ENCODE measurements at regions not wholly inside any gene's neighbourhood (a gene's known extent, or its start where the extent isn't known, plus 50 kb on each side); places are given as distances from the start of the nearest gene placed in this dataset.
"Not testable (repeated sequence)": the region's sequence is repeated elsewhere in the genome, so short reads cannot be mapped to it uniquely, and the experiment has no call there.

DNA sequence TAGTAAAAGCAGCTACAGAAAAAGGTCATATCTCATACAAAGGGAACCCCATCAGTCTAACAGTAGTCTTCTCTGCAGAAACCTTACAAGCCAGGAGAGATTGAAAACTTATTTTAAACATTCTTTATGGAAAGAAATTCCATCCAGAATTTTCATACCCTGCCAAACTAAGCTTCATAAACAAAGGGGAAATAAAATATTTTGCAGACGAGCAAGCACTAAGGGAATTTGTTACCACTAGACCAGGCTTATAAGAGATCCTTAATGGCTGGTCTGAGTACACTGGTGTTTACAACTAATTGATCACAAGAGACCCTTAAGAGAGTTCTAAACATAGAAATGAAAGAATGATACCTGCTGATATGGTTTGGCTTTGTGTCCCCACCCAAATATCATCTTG is 128.6 kb upstream of the TNFSF11 start:
- BruUV-seq (replicated peaks), result no TSS peak
- ATAC-seq (no peak), DNase-seq (ENCODE audit: low read depth, low spot score) (no peak)
- CTCF ChIA-PET, result no interaction called here
- Histone ChIP-seq H3K4me2 (ENCODE audit: low read length) (no peak overlapping the region), H3K9me2 (ENCODE audit: insufficient read depth) (no peaks in the 10 kb centered on the region), H3K9ac (ENCODE audit: low read length) (no peak overlapping the region), H3K4me1 (ENCODE audit: control insufficient read depth in 1 of 2, insufficient read depth in 2 of 2, low read length in 2 of 2) (no peaks in the 10 kb centered on the region), H4K20me1 (ENCODE audit: insufficient read depth) (no peaks in the 10 kb centered on the region), H3K79me2 (ENCODE audit: insufficient read depth, low read length) (no peaks in the 10 kb centered on the region), H3K27ac (ENCODE audit: low read depth, low read length) (no peak overlapping the region), H2AFZ (ENCODE audit: low read depth, low read length, poor library complexity, severe bottlenecking) (no peak overlapping the region), H3K9me3 (ENCODE audit: control insufficient read depth in 1 of 2, insufficient read depth in 1 of 2, low read depth in 1 of 2, low read length in 2 of 2) (peaks cover 0 to 11% of the 10 kb centered on the region in 2 experiments; a peak in 1 of 4 replicates), H3K4me3 (replicated peaks in 1 of 2; ENCODE audit: low read depth in 1 of 2, low read length in 2 of 2) (no peak overlapping the region), H3K27me3 (ENCODE audit: insufficient read depth, low read length) (no peaks in the 10 kb centered on the region), H3K36me3 (ENCODE audit: control insufficient read depth in 1 of 2, insufficient read depth in 2 of 2, low read length in 2 of 2) (no peaks in the 10 kb centered on the region)
- no peak for TF ChIP-seq CEBPB (IDR thresholded peaks at IDR 0.05; ENCODE audit: low read depth)
- TF ChIP-seq, protein P1, sequence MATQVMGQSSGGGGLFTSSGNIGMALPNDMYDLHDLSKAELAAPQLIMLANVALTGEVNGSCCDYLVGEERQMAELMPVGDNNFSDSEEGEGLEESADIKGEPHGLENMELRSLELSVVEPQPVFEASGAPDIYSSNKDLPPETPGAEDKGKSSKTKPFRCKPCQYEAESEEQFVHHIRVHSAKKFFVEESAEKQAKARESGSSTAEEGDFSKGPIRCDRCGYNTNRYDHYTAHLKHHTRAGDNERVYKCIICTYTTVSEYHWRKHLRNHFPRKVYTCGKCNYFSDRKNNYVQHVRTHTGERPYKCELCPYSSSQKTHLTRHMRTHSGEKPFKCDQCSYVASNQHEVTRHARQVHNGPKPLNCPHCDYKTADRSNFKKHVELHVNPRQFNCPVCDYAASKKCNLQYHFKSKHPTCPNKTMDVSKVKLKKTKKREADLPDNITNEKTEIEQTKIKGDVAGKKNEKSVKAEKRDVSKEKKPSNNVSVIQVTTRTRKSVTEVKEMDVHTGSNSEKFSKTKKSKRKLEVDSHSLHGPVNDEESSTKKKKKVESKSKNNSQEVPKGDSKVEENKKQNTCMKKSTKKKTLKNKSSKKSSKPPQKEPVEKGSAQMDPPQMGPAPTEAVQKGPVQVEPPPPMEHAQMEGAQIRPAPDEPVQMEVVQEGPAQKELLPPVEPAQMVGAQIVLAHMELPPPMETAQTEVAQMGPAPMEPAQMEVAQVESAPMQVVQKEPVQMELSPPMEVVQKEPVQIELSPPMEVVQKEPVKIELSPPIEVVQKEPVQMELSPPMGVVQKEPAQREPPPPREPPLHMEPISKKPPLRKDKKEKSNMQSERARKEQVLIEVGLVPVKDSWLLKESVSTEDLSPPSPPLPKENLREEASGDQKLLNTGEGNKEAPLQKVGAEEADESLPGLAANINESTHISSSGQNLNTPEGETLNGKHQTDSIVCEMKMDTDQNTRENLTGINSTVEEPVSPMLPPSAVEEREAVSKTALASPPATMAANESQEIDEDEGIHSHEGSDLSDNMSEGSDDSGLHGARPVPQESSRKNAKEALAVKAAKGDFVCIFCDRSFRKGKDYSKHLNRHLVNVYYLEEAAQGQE (IDR thresholded peaks at IDR 0.05; ENCODE audit: low read depth), result no peak
- TF ChIP-seq YY1 (IDR thresholded peaks at IDR 0.05; ENCODE audit: extremely low read depth, insufficient replicate concordance, low read depth, low read length), result no peak
- no peak for TF ChIP-seq CBX3 (IDR thresholded peaks at IDR 0.05; ENCODE audit: low read depth)
- no peak for TF ChIP-seq FOSL1 (IDR thresholded peaks at IDR 0.05; ENCODE audit: low read depth)
- no peak for TF ChIP-seq ZBTB33 (IDR thresholded peaks at IDR 0.05; ENCODE audit: extremely low read depth, insufficient replicate concordance, low read length)
- intact Hi-C loops (cut with micrococcal nuclease), result no loop called here
- RAD21 ChIA-PET (ENCODE audit: low non-redundant PET in 1 of 2, low total read pairs in 2 of 2, uncharacterized antibody in 2 of 2, unreplicated experiment in 2 of 2), result no interaction called here
- POLR2A ChIA-PET, result no interaction called here

- ATAC-seq; POLR2A ChIA-PET; H3K27me3 ChIP-seq (ENCODE audit: insufficient read depth, low read length); H2AFZ ChIP-seq (ENCODE audit: low read depth, low read length, poor library complexity, severe bottlenecking); H3K79me2 ChIP-seq (ENCODE audit: insufficient read depth, low read length); RAD21 ChIA-PET (ENCODE audit: low non-redundant PET in 1 of 2, low total read pairs in 2 of 2, uncharacterized antibody in 2 of 2, unreplicated experiment in 2 of 2); H3K4me3 ChIP-seq (replicated peaks in 1 of 2; ENCODE audit: low read depth in 1 of 2, low read length in 2 of 2); CTCF ChIA-PET; BruUV-seq (replicated peaks); H3K9ac ChIP-seq (ENCODE audit: low read length); H3K4me2 ChIP-seq (ENCODE audit: low read length); H4K20me1 ChIP-seq (ENCODE audit: insufficient read depth); H3K9me2 ChIP-seq (ENCODE audit: insufficient read depth); H3K4me1 ChIP-seq (ENCODE audit: control insufficient read depth in 1 of 2, insufficient read depth in 2 of 2, low read length in 2 of 2); DNase-seq (ENCODE audit: low read depth, low spot score); H3K27ac ChIP-seq (ENCODE audit: low read depth, low read length); H3K36me3 ChIP-seq (ENCODE audit: control insufficient read depth in 1 of 2, insufficient read depth in 2 of 2, low read length in 2 of 2); intact Hi-C loops (cut with micrococcal nuclease): not testable (repeated sequence)
- H3K9me3 ChIP-seq (ENCODE audit: control insufficient read depth in 1 of 2, insufficient read depth in 1 of 2, low read depth in 1 of 2, low read length in 2 of 2), result peaks cover 0 to 11% of the 10 kb centered on the region in 2 experiments; a peak in 1 of 4 replicates
These were observed 127.4 kb upstream of the TNFSF11 start for GRCh38 chr13:42446597-42446996.

Measured in HCT116 (cell line).